HG03439 (cell line): ENCODE measurements at regions not wholly inside any gene's neighbourhood (a gene's known extent, or its start where the extent isn't known, plus 50 kb on each side); places are given as distances from the start of the nearest gene placed in this dataset.

ENCODE experiments used
- ATAC-seq: cut with Tn5 transposase; IDR thresholded peaks from one replicate; pipeline ENCODE4 v1.9.1; 2021; ENCODE audit warnings: mild to moderate bottlenecking, moderate library complexity; ENCODE audit not compliant: unreplicated experiment

DNA sequence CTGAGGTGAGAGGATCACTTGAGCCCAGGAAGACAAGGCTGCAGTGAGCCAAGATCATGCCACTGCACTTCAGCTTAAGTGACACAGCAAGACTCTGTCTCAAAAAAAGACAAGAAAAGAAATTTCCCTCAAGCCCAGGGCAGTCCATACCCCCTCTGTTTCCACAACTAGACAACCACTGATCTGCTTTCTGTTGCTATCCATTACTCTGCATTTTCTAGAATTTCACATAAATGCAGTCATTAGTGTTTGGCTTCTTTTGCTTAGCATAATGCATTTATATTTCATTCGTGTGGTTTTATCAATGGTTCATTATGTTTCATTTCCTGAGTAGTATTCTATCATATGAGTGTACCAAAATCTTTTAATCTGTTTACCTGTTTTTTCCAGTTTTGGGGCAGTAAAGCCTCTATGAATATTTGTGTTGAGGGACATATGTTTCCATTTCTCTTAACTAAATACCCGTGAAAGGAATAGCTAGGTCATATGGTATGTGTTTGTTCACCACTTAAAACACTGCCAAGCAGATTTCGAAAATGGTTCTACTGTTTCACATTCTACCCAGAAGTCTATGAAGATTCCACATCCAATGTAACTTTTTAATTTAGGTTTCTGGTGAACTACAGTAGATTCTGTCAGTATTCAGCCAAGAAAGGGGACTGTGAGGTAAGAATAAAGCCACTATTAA is 271.8 kb downstream of the ZNF608 start:
- ATAC-seq: no peak

DNA sequence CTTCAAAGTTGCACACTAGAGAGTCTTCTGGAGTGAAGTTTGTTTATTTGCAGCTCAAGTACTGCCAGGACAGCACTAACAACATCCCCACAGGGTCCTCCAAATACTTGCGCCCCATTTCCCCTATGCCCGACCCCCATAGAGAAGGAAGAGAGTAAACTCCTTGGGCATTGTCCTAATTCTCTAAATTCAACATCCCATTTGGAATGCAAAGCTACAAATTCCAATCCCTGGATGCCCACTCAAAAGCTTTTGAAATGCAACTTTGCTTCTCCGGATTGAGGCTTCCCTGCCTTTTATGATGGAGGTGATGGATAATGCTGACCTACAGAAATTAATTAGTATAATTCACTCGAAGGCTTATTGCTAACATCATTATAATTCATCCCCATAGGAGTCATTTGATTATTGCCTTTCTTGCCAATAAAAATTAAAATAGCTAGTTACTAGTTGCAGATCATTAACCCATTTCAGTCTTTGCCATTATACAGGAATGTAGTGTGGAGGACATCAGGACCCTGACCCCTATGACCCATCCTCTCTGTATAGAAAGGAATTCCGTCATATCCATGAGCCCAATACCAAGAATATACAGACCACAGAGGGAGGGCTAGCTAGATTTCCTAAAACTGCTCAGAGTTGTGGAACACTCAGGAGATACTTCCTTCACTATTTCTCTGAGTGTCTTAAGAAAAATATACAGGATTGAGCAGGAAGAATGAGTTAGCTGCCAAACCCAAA is 277.6 kb downstream of the ZNF608 start:
- no peak for ATAC-seq

DNA sequence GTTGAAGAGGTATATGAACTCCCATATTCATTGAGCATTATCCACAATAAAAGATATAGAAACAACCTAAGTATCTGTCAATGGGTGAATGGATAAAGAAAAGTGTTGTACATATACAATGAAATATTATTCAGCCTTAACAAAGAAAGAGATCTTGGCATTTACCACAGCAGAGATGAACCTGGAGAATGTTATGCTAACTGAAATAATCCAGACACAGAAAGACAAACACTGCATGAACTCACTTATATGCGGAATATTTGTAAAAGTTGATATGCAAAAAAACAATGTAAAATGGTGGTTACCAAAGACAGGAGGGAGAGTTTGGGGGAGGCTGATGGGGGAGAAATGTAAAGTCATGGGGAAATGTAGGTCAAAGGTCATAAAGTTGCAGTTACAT is 278.7 kb downstream of the ZNF608 start:
- ATAC-seq: no peak

DNA sequence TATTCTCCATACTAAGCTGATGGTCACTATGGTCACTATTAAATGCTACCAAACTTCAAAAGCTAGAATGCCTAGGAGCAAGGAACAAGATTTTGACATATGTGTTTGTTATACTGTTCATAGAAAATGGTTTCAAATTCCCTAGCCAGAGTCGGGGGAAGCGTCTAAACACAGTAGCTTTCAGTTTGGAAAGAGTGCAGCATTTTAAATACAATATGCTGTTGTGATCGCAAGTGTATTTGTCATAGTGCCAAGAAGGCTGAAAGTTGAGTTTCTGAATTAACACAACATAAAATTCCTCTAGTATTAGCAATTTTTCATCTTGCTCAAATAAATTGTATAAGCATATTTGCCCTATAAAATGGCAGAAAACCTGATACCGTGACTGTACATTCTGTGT is 280.4 kb downstream of the ZNF608 start:
- ATAC-seq: no peak

DNA sequence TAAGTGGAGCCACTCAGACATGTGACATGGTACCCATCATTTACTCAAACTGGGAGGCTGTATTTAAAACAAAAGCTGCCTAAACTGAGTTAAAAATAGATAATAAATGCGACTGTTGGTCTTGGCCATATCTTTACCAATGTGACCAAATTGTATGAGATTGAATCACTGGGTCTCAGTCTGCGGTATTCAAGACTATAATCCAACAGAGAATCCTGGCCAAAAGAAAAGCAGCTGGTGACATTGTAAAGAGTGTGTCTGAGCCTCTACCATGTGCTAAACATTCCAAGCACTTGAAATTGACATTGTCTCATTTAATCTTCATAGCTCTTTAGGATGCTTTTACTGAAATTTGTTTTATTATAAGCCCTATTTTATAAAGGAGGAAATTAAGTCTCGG is 282.6 kb downstream of the ZNF608 start:
- no peak for ATAC-seq

DNA sequence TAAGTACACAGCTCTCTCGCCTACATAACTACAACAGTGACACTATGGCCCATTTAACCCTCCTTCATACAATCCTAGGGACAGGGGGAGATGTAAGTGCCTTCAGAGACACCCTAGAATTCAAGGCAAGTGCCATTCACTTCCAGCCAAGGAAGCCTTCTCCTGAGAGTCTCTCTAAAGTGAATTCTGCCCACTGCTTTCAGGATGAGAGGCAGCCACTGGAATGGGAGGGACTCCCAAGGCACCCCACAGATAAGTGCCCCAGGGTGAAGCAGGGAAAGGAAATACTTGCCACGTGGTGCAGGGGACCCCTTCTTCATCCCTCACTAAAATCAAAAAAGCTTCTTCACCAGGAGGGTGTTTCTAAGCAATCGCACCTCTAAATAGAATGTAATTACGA is 283.7 kb downstream of the ZNF608 start:
- ATAC-seq: no peak

DNA sequence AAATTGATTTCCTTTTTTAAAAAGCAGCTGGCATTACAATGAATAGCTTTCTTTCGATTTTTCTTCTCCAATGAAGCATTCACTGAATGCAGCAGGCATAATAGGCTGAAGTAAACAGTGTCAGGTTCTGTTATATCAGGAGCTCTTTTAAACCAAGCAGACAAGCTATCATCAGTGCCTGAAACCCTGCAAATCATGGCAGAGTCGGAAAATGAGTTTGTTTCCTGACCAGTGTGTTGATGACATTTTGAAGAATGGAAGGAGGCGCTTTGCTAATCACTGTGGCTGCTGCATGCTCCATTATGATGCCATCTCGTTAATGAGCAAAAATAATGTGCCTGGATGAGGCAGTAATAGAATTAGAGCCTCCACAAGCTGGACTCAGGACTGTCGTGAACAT is 284.5 kb downstream of the ZNF608 start:
- ATAC-seq: no peak

DNA sequence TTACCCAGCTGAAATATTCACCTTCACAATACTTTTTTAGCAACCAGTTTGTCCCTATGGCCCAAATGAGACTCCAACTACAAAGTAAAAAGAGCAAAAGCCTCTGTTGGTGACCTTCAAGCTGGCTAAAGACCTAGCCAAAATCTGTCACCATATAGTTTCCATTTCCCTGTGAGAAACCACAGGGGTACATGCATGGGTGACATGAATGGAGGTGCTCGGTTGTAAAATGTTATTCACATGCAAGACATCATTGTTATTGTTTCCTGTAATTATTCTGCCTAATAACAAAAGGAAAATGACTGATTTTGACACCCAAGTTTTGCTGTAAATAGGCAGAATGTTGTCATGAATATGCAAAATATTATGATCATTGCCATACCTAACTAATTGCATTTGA is 285.3 kb downstream of the ZNF608 start:
- ATAC-seq: no peak

DNA sequence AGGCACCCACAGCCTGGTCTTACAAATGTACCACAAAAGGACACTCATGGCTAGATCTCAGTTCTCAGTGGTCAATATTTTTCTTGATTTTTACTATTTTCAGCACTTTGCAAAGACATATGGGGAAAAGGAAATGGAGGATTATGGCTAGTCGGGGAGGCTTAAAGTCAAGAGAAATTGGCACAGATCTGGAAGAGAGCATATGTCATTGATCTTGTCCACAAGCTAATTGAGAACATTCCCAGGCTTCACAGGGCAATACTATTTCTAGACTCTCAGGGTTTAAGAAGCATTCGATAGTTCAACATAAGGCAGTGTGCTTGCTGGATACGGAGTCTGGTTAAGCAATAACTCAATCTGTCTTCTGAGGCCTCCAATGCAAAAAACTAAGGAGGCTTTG is 285.8 kb downstream of the ZNF608 start:
- no peak for ATAC-seq

DNA sequence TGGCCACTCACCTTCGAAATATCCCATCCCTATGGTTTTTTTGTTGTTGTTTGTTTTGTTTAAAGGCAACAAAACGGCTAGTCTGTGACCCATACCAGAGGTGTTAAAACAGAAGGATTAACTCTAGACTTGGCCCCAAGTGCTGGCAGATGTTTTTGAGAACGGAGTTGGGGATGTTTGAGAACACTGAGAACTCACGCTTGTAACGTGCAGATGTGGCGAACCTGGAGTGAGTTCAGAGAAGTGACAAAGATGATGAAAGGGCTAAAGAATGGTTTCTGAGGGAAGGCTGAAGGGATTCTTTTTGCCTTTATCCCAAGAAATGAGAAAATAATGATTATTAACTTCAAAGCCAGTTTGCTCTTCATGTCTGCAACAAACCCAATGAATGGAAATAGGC is 286.5 kb downstream of the ZNF608 start:
- no peak for ATAC-seq

DNA sequence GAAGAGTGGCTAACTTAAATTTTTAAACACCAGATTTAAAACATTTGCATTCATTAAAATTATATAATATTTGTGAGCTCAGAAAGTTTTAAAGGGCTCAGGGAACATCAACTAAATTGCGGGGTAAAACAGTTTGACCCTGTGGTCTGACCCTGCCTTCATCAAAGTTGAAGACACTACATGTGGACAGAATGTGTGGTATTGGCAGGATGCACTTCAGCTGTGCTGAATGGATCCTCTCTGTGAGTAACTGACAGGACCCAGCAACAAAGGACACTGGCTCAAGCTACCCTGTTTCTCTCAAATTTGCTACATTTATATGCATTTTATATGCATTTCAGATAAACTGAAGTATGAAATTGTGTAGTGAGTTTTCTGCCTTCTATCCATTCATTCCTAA is 288.5 kb downstream of the ZNF608 start:
- ATAC-seq: no peak

DNA sequence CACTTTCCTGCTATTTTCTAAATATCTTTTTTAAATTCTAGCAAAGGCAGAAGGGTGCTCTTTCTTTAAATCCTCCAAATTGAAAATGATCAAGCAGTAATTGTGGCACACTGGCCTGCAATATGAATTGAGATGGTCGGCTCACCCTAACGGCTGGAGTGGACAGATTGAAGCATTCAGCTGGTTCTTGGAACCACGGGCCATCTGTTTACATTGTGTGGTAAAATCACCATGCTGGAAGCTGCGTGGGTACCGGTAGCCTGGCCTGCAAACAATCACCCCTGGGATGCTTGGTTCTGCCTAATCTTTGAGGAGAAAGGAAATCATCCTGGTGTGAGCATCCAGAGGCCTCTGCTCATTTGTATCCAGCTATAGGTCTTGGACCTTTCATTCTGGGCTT is 289.3 kb downstream of the ZNF608 start:
- ATAC-seq: no peak

DNA sequence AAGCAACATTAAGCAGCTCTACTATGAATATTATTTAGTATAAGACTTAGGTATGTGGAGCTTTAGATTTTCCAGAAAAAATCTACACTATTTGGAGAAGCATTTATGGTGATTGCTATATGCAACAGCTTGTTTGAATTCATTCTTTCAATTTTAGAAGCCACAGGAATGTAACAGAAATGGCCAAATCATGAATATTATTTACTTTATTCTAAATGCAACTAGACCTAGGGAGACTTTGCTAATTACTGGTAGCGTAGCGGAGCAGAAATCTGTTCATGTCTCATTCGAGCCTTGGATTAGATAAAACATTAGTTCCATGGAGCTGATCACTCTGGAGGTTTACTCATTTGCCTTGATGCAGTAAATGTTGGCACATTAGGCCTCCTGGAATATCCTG is 290.2 kb downstream of the ZNF608 start:
- ATAC-seq: no peak

DNA sequence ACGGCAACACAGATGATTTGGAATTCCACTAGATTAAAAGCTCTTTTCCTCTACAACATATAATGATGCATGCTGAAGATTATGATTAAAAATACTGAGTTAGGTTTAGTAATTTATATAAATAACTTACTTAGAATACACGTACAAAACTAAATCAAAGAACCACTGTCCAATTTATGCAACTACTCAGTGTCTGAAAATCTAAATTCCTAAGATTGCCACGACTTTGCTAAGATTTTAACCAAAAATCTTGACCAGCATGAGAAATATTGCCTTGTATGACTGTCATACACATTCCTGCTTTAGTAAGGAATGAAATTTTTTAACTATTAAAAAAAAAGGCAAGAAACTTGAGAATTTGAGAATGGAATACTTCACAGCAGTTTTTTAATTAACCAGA is 292.4 kb downstream of the ZNF608 start:
- peak; percentile 6 for ATAC-seq

DNA sequence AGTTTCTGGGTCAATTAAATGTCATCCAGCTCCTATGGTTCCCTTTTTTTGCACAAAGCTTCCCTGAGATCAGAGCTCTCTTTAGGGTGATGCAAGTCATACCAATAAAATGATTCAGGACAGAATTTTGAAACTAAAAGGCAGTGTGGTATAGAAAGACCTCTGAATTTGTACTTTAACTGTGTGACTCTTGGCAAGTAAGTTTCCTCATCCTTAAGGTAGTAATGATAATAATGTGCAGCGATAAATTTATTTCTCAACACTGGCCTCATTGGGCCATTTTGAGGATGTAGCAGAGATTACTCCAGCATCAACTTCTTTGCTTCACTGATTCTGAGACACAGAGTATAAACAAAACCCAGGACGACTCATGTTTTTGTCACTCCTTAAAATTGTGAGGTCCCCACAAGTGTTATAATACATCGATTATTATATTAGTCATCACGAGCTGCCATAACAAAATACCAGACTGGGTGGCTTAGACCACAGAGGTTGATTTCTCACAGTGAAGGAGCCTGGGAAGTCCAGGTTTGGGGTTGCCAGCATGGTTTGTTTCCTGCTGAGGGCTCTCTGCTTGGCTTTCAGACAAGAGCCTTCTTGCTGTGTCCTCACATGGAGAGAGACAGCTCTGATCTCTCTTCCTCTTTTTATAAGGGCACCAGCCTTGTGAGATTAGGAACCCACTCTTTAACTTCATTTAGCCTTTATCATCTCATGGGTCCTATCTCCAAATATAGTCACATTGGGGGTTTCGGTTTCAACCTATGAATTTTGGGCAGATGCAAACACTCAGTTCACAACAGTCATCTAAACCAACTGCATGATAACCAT is 293.0 kb downstream of the ZNF608 start:
- ATAC-seq: peak; percentile 97

DNA sequence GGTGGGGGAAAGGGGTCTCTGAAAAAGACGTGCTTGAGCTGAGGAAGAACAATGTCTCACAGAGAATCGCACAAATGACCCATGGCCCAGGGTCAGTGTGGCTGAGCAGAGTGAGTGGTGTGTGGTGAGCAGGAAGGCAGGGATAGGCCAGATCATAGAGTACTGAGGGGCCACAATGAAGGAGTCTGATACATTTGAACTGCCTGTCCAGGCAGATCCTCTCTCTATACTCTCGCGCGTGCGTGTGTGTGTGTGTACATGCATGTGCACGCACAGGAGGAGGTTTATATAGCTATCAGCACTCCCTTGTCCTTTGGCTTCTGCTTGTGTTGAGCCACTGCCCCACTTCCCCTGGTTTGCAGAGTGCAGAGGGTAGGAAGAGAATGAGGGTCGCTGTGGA is 294.0 kb downstream of the ZNF608 start:
- ATAC-seq: no peak

DNA sequence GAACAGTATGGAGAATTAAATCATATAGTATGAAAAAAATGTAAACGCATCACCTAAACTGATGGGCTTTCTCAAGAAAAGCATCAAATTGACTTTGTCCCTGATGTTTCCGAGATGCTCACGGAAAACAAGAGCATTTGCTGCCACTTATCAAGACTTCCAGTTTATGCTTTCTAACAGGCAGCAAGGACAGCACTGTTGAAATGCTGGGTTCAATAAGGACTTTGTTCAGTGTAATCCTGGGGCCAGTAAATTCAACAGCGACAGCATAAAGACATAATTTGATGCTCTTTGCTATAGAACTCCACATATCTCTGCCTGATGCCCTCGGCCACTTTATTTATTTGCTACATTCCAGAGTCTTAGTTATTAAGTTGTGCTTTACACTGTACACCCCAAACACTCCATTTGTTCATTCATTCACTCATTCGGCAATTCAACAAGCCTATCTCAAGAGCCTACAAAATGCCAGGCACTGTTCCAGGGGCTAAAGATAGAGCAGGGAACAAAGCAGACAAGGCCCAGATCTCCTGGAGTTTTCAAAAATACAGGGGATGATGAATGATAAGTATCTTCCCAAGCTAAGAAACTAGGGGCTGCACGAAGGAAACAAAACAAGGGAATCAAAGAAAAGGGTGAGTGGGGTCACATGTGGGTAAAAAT is 294.6 kb downstream of the ZNF608 start:
- ATAC-seq: no peak

DNA sequence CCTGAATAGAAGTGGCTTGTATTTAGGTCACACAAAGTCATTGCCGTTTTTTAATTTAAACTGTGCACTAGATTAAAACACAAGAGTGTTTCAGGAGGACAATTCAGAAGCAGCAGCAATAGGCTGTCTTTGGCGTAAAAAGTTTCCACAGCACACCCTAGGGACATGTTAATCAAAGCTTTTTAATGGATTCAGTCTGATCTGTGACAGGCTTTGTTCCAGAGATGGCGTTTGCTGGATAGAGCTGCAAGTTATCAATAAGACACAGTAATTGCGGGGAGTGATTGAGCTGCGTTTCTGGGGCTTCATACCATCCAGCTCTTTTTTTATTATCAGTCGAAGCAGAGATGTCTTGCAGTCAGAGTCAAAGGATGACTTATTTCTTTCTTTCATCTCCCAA is 300.3 kb downstream of the ZNF608 start:
- ATAC-seq: no peak

DNA sequence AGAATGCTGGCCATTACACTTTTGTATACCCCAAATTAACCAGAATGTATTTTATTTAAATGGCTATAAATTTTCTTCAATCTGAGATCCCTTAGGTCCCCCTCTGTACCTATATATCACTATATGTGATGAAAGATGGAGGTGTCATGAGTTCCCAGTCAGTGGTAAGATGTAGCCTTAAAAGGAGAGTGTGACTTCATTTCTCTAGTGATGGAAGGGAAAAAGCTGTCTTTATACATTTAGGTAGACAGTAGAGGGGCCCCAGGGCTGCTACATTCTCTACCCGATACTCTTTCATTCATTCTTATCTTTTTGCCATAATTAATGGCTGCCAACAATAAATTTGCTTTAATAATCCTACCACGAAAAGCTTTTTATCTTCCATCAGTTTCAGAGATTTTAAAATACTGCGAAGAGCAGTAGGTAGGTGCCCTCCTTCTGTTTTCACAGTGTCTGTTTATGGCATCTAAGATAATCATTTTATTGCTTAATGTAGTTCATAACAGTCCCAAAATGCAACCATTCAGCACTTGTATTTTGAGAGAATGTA is 301.3 kb downstream of the ZNF608 start:
- ATAC-seq: no peak

DNA sequence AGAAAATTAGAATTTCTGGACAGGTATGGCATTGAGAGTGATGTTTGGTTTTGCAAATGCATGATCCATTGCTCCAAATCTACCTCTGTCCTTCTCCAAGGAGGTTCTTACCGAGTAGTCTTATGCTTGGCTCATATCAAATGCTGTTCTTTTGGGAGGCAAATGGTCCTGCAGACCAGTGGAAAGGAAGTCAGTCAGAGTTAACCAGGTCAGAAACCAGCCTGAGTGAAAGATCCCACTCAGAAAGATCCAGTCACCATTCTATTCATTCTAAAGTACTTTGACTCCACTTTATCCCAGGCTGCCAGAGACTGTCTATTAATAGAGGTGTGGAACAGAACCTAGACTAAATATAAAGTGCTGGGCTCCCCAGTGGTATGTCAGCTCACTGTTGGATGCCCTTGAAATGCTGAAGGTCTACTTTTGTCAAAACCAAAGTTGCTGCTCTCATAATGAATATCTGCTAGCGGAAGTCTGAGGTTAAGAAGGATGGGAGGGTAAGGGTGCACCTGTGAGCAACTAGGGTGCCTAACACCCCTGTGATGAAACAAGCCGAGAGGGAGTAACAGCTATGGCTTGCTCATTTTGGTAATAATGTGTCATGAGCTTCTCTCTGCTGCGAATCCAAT is 302.2 kb downstream of the ZNF608 start:
- peak; percentile 100 for ATAC-seq

DNA sequence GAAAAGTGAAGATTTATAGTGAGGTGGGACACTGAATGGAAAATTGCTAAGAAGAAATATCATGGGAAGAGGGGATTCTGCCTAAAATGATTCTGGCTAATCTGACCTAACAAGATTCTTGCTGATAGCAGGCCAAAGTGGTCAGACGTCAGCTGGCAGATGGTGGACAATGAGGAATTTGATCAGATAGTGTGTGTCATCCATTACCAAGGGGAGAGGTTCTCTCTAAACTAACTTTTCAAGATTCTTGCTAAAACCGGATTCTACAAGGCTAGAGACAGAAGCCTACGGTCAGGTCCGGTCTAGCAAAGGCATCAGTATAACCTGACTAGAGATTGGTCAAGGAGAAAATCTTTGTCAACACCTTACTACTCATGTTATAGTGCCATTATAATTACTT is 306.0 kb downstream of the ZNF608 start:
- ATAC-seq: no peak
